Fibroblast of pulmonary artery (primary cell): ENCODE measurements at regions not wholly inside any gene's neighbourhood (a gene's known extent, or its start where the extent isn't known, plus 50 kb on each side); places are given as distances from the start of the nearest gene placed in this dataset.
A peak's percentile ranks its signal among the peaks of the same experiment; 100 is the strongest.

Experiments
- DNase-seq: peaks from one replicate; pipeline ENCODE4 v3.0.0-alpha.2; 2010; ENCODE audit warnings: low read depth
- H3K4me3 ChIP-seq: replicated peaks from 2 replicates; pipeline ENCODE4 v1.5.1; 2011; ENCODE audit warnings: low read depth, mild to moderate bottlenecking, control low read depth, low read length, moderate library complexity
- TF ChIP-seq, protein P1 (sequence below): IDR thresholded peaks from 2 replicates; pipeline ENCODE4 v1.5.1; 2011; ENCODE audit warnings: mild to moderate bottlenecking, control low read depth, low read length, inconsistent platforms; ENCODE audit errors: missing control alignments

DNA sequence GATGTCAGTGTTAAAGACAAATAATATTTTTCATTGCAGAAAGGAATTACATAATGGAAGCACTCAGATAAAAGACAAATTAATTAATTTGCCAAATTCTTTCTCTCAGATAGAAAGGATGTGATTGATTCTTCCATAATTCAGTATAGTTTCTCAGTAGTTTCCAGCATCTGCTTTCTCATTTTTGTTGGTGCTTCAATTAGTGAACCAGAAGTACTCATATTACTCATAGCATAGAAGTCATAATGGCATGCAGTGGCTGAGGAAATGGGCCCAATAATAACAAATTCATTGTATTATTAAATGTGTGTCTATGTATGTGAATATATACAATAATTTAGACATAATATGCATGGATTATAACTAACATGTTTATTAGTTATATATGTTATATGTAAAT lies 393.3 kb upstream of the TRAM1L1 start:
- no peak for DNase-seq
- TF ChIP-seq, protein P1, sequence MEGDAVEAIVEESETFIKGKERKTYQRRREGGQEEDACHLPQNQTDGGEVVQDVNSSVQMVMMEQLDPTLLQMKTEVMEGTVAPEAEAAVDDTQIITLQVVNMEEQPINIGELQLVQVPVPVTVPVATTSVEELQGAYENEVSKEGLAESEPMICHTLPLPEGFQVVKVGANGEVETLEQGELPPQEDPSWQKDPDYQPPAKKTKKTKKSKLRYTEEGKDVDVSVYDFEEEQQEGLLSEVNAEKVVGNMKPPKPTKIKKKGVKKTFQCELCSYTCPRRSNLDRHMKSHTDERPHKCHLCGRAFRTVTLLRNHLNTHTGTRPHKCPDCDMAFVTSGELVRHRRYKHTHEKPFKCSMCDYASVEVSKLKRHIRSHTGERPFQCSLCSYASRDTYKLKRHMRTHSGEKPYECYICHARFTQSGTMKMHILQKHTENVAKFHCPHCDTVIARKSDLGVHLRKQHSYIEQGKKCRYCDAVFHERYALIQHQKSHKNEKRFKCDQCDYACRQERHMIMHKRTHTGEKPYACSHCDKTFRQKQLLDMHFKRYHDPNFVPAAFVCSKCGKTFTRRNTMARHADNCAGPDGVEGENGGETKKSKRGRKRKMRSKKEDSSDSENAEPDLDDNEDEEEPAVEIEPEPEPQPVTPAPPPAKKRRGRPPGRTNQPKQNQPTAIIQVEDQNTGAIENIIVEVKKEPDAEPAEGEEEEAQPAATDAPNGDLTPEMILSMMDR, result no peak
- no peak overlapping the region for H3K4me3 ChIP-seq

DNA sequence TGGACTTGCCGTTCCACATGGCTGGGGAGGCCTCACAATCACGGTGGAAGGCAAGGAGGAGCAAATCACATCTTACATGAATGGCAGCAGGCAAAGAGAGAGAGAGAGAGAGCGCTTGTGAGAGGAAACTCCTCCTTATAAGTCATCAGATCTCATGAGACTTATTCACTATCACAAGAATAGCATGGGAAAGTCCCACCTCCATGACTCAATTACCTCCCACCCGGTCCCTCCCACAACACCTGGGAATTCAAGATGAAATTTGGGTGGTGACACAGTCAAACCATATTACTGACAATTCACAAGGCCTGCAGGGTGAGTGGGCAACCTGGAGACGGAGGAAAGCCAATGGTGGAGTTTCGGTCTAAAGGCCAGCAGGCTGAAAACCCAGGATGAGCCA lies 394.3 kb upstream of the TRAM1L1 start:
- no peak for DNase-seq
- TF ChIP-seq, protein P1, result no peak
- no peak overlapping the region for H3K4me3 ChIP-seq

DNA sequence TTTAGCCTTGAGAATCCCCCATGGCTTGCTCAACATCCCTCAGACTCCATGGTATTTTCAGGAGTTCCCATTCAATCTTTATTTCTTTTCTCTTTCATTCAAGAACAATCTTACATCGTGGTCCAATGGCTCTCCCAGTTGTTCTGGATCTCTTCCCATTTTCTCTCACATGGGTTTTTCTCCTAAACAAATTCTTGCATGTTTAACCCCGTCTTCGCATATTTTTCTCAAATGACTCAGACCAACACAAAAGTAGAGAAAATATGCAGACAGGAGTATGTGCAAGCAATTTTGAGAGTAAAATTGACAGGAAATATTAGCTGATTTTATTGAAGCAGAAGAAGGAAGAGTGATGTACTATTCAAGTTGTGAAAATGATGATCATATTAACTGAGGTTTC lies 396.4 kb upstream of the TRAM1L1 start:
- H3K4me3 ChIP-seq, result no peak overlapping the region
- DNase-seq, result peak; percentile 0
- TF ChIP-seq, protein P1, result no peak

DNA sequence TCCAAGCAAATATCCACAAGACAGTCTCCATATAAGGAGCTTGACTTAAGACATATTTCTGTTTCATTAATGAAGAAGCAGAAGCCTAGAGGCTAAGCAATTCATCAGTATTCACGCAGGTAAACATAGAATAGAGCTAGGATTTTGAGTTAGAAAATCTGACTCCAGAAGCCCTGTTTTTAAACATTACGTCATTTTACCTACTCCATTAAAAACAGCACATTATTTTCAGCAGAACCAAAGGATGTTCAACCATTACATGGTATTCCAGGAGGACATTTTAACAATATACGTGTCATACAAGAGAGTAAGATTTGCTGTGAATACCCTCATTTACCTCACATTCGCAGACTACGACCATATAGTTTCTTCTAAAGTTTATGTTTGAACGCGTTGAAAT lies 403.3 kb upstream of the TRAM1L1 start:
- H3K4me3 ChIP-seq, result no peak overlapping the region
- DNase-seq, result no peak
- TF ChIP-seq, protein P1, result no peak

DNA sequence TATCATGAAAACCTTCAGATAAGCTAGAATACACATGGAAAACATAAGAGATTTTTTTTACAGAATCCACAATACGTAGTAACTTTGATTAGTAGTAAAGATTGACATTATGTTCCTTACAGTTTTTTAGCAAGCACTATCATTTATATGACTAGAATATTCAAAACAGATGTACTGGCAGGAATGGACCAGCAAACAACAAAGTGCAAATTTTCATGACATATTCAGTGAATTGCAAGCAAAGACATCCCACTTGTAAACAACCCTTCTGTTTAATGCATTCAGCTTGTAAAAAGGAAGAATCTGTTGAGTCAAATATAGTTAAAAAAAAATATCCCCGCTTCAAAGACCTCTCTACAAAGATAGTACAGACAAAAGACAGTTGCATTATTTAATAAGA lies 403.7 kb upstream of the TRAM1L1 start:
- DNase-seq, result no peak
- H3K4me3 ChIP-seq, result no peak overlapping the region
- TF ChIP-seq, protein P1, result no peak

DNA sequence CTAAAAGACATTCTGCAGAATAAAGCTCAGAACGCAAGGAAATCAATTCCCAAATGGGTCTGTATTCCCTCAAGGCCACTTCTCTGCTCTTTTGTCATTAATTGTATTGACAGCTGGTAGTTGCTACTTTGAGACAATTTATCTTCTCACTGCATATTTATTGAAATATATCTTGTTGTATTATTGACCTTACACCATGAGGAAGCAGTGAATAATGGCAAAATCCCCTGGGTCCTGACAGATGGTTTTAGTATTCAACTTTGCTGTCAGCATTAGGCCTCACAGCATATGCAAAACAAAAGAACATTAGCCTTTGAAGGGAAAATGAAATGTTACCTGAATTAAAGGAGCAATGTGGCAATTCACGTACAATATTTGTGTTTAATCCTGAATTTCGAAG lies 406.1 kb upstream of the TRAM1L1 start:
- DNase-seq, result no peak
- no peak overlapping the region for H3K4me3 ChIP-seq
- TF ChIP-seq, protein P1, result no peak

DNA sequence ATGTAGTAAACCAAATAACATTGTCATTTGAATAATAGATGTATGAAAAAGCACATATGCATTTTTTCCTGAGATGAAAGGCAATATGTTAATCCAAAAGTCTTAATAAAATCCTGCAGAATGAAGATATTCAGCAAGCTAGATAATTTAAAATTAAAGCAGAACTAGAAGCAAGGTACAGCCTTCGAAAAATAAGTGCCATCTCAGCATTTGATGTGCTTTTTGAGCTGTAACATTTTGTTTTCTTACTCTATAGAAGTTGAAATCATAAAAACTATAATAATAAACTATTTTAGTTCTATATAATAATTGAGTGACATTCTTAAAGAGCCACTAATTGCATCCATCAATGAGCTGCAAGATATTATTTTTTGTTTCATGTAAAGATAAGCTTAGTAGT lies 410.4 kb upstream of the TRAM1L1 start:
- DNase-seq, result no peak
- no peak overlapping the region for H3K4me3 ChIP-seq
- TF ChIP-seq, protein P1, result no peak
